Breast epithelium (tissue), 4 donors: ENCODE measurements at regions not wholly inside any gene's neighbourhood (a gene's known extent, or its start where the extent isn't known, plus 50 kb on each side); places are given as distances from the start of the nearest gene placed in this dataset.

Source experiments
- DNase-seq, 2 donors: peaks; one replicate each; pipeline ENCODE4 v3.0.0-alpha.2; 2019; ENCODE audit warnings: low spot score in 2 of 2
- H3K27ac ChIP-seq, 2 donors: fragments of 200-600 bp; sonication (generic) in 1 of 2; one replicate each; pipeline ENCODE4 v1.5.1; 2016 to 2019; ENCODE audit warnings: mild to moderate bottlenecking in 1 of 2
- H3K27me3 ChIP-seq, 2 donors: fragments of 200-600 bp; sonication (generic) in 1 of 2; one replicate each; pipeline versions ENCODE4 v1.5.1 to v1.6.0; 2017 to 2019; ENCODE audit warnings: control low read depth in 1 of 2, mild to moderate bottlenecking in 1 of 2
- H3K36me3 ChIP-seq: fragments of 200-600 bp; one replicate; pipeline ENCODE4 v1.5.1; 2019
- H3K4me1 ChIP-seq, 2 donors: fragments of 200-600 bp; sonication (generic); one replicate each; pipeline ENCODE4 v1.5.1; 2016 to 2019; ENCODE audit warnings: control low read depth in 1 of 2
- H3K4me3 ChIP-seq, 3 donors: fragments of 200-600 bp; sonication (generic); 1 replicate in 2 of 3; 2 replicates in 1 of 3; pipeline ENCODE4 v1.5.1; 2016 to 2019; ENCODE audit warnings: mild to moderate bottlenecking in 3 of 3, moderate library complexity in 2 of 3
- H3K9me3 ChIP-seq, 2 donors: fragments of 200-600 bp; sonication (generic) in 1 of 2; one replicate each; pipeline ENCODE4 v1.5.1; 2016 to 2019; ENCODE audit warnings: control low read depth in 1 of 2
- CTCF ChIP-seq, 3 donors: fragments of 450-650 bp; IDR thresholded peaks; one replicate each; pipeline ENCODE4 v1.5.1; 2016 to 2017; ENCODE audit warnings: antibody characterized with exemption in 3 of 3, mild to moderate bottlenecking in 3 of 3, moderate library complexity in 3 of 3
- POLR2A ChIP-seq: fragments of 450-650 bp; IDR thresholded peaks from one replicate; pipeline ENCODE4 v1.6.1; 2016; ENCODE audit warnings: antibody characterized with exemption, mild to moderate bottlenecking, moderate library complexity
- POLR2AphosphoS5 ChIP-seq, 3 donors: sonication (generic); formaldehyde crosslinking; IDR thresholded peaks; one replicate each; pipeline ENCODE4 v1.6.1; 2017; ENCODE audit warnings: antibody characterized with exemption in 3 of 3
- intact Hi-C: fragments of 100-400 bp; cut with DNase I; formaldehyde crosslinking; loops from one replicate; pipeline ENCODE4 v1.15.1; 2023; ENCODE audit warnings: low total_unique reads

- Histone ChIP-seq H3K27me3 (no peaks in the 10 kb centered on the region), H3K4me1 (no peaks in the 10 kb centered on the region), H3K4me3 (no peak overlapping the region), H3K9me3 (no peaks in the 10 kb centered on the region), H3K36me3 (no peaks in the 10 kb centered on the region), H3K27ac (no peak overlapping the region)
- no peak for TF ChIP-seq POLR2AphosphoS5 (IDR thresholded peaks at IDR 0.05)
- no peak for TF ChIP-seq CTCF (IDR thresholded peaks at IDR 0.05)
- TF ChIP-seq POLR2A = no peak
- intact Hi-C loops = no loop called here
- DNase-seq = no peak
These were observed 287.8 kb upstream of the IGFBP3 start for GRCh38 chr7:46208635-46209525.

- no peak for DNase-seq
- intact Hi-C loops = no loop called here
- Histone ChIP-seq H3K36me3 (no peaks in the 10 kb centered on the region), H3K27me3 (no peaks in the 10 kb centered on the region), H3K4me3 (no peak overlapping the region), H3K4me1 (no peaks in the 10 kb centered on the region), H3K9me3 (no peaks in the 10 kb centered on the region), H3K27ac (no peak overlapping the region)
- TF ChIP-seq CTCF (IDR thresholded peaks at IDR 0.05) (no peak), POLR2A (no peak), POLR2AphosphoS5 (IDR thresholded peaks at IDR 0.05) (no peak)
These were observed 287.0 kb upstream of the IGFBP3 start for GRCh38 chr7:46207931-46208634.

- no peak for TF ChIP-seq CTCF (IDR thresholded peaks at IDR 0.05)
- TF ChIP-seq POLR2AphosphoS5 (IDR thresholded peaks at IDR 0.05) = no peak
- TF ChIP-seq POLR2A = no peak
- Histone ChIP-seq H3K36me3 (no peaks in the 10 kb centered on the region), H3K27me3 (no peaks in the 10 kb centered on the region), H3K9me3 (no peaks in the 10 kb centered on the region), H3K4me3 (no peak overlapping the region), H3K27ac (no peak overlapping the region), H3K4me1 (no peaks in the 10 kb centered on the region)
- intact Hi-C loops = no loop called here
- DNase-seq = no peak
These were observed 285.5 kb upstream of the IGFBP3 start for GRCh38 chr7:46206476-46207060.

- TF ChIP-seq CTCF (IDR thresholded peaks at IDR 0.05) = no peak
- no peak for TF ChIP-seq POLR2A
- TF ChIP-seq POLR2AphosphoS5 (IDR thresholded peaks at IDR 0.05) = no peak
- Histone ChIP-seq H3K36me3 (no peaks in the 10 kb centered on the region), H3K4me1 (no peaks in the 10 kb centered on the region), H3K27ac (no peak overlapping the region), H3K27me3 (no peaks in the 10 kb centered on the region), H3K9me3 (no peaks in the 10 kb centered on the region), H3K4me3 (no peak overlapping the region)
- intact Hi-C loops = no loop called here
- no peak for DNase-seq
These were observed 284.4 kb upstream of the IGFBP3 start for GRCh38 chr7:46205478-46205877.

GRCh38 chr7:46203926-46204325 is 282.9 kb upstream of the IGFBP3 start:
- TF ChIP-seq CTCF (IDR thresholded peaks at IDR 0.05) (no peak), POLR2AphosphoS5 (IDR thresholded peaks at IDR 0.05) (no peak), POLR2A (no peak)
- intact Hi-C loops = no loop called here

More at GRCh38 chr7:46203926-46204325, 282.9 kb upstream of the IGFBP3 start:
- DNase-seq = no peak
- Histone ChIP-seq H3K9me3 (no peaks in the 10 kb centered on the region), H3K4me3 (no peak overlapping the region), H3K27ac (no peak overlapping the region), H3K4me1 (no peaks in the 10 kb centered on the region), H3K27me3 (no peaks in the 10 kb centered on the region), H3K36me3 (no peaks in the 10 kb centered on the region)
